SH-SY5Y (cell line): ENCODE measurements at regions not wholly inside any gene's neighbourhood (a gene's known extent, or its start where the extent isn't known, plus 50 kb on each side); places are given as distances from the start of the nearest gene placed in this dataset.

Source experiments
- GATA2 ChIP-seq: IDR thresholded peaks from 2 replicates; pipeline ENCODE4 v1.6.1; 2011; ENCODE audit warnings: mild to moderate bottlenecking, low read depth, low read length
- GATA3 ChIP-seq: IDR thresholded peaks from 2 replicates; pipeline ENCODE4 v1.6.1; 2011; ENCODE audit warnings: low read depth, mild to moderate bottlenecking, low read length, moderate library complexity

DNA sequence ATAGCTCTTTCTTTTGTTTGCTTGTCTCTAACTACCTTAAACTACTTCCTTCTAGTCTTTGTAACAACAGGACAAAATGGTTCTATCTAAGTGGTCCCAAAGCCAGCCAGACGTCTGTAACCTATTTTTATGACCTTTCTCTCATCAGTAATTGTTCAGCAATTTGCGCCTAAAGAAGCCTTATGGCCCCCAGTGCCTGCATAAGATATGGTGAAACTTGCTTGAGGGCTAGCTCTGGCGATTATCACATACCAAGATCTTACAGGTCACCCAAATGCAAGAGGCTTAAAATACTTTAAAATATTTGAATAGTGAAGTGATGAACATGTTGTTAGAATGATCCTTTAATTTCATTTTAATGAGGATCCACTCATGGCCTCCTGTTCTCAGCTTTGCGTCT lies 369.4 kb downstream of the SOX2 start:
- no peak for TF ChIP-seq GATA2
- no peak for TF ChIP-seq GATA3

GRCh38 chr3:182083112-182083511 lies 371.4 kb downstream of the SOX2 start:
- TF ChIP-seq GATA2 (no peak), GATA3 (no peak)

DNA sequence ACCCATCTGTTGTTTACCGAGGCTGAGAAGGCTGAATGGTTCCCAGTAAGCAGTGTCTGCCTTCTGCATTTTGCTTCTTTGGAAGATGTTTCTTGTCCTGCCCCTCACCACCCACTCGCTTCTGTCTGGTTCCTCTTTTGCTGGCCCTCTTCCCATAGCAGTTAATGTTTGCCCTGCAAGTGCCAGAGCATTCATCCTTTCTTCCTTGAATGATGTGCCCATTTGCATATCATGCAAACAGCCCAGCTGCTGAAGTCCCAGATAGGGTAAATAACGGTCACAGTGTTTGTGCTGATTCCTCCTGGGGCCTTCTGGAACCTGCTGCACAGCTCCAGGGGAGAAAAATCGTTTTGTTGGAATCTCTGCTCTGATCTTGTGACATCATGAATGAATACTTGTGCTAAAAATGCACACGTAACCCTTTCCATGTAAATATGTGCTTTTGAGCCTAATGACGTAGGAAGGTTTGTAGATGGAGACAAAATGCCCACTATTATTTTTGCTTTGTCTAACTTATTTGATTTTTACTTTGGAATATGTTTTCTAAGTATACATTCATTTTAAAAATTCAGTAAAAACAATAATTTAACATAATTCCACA lies 381.0 kb downstream of the SOX2 start:
- TF ChIP-seq GATA2: no peak

GRCh38 chr3:182094321-182094720 lies 382.6 kb downstream of the SOX2 start:
- TF ChIP-seq GATA2 (no peak), GATA3 (no peak)

DNA sequence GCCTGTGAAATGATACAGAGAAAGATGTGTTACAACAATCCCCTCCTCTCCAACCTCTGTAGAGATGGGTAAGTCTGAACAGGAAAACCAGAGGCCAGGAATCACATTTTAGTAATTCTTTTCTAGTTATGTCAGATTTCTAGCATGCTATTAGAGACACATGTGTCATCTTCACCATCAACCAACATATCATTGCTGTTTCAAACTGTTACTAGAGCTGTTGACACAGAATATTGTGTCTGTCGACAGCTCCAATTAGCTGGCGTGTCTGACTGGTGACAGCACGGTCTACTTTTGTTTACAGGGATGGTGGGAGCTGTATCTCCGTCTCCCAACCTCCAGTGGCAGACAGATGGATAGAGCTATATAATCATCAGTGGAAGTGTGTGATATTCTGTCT lies 393.2 kb downstream of the SOX2 start:
- TF ChIP-seq GATA2 (no peak), GATA3 (no peak)

DNA sequence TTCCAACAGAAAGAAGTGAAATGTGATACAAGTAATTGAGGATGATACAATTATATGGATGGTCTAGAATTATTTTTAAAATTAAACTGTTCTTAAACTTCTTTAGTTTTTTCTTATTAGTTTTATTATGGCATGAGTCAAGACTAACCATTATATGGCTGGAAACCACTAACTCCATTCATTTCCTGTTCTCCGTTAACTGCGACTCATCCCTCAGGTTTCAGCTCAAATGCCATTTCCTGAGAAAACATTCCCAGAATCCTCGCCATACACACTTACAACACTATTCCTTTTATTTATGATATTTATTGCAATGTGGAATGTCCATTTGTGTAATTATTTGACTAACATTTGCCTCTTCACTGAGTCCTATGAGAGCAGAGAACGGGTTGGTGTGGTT lies 394.1 kb downstream of the SOX2 start:
- no peak for TF ChIP-seq GATA2
- no peak for TF ChIP-seq GATA3

GRCh38 chr3:182108371-182108770 lies 396.6 kb downstream of the SOX2 start:
- no peak for TF ChIP-seq GATA2
- TF ChIP-seq GATA3: no peak

- no peak for TF ChIP-seq GATA2
- no peak for TF ChIP-seq GATA3
Observed at GRCh38 chr3:182111967-182112366, 400.2 kb downstream of the SOX2 start.

DNA sequence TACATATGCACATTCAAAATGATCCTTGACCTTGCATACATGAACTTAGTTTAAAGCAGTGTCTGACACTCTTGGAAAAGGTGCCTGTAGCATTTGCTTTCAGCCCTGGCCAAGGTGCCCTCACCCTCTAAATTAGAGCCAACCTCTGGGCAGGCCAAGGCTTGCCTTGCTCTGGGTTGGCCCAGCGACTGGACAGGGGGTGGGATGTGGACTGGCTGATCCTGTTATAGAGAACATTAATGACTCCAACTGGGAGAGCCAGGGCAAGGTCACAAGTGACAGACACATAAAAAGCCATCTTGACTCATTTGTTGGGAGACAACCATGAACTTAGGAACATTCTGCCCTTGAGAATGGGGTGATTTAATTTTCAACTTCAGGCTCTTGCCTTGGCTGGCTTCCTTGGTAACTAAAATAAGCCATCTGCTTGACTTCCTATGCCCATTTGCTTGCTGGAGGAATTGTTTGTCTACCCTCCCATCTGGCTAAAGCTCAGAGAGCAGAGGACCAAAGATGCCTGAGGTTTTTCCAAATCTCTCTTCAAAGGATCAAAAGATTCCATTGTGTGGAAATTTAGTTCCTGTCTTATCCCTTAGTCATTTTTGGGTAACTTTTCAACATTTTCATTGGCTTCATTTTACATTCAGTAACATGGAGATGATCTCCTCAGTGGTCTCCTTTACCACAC lies 403.7 kb downstream of the SOX2 start:
- no peak for TF ChIP-seq GATA3
- no peak for TF ChIP-seq GATA2

GRCh38 chr3:182116386-182116785 lies 404.7 kb downstream of the SOX2 start:
- TF ChIP-seq GATA2: no peak

GRCh38 chr3:182117131-182117530 lies 405.4 kb downstream of the SOX2 start:
- TF ChIP-seq GATA2 (no peak), GATA3 (no peak)

- TF ChIP-seq GATA2 (peak; percentile 72; the same call in 1 of the 2 replicates), GATA3 (no peak)
Observed at GRCh38 chr3:182117583-182117982, 405.9 kb downstream of the SOX2 start.

DNA sequence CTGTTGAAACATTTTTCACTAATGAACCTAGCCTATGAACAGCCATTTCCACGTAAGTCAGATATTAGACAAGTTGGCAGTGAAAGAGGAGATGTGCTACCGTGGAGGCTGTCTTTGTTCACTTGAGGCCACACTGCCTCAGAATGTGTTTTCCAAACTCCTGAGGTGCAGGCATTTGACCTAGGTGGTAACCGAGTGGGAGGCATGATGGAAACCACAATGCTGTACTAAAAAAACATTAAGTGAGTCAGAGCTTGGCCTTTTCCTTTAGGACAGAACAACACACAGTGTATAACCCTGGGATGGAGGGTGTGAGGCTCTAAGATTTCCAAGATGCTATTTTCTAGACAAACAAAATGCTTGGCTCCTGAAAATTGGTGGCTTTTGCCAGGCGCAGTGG lies 406.3 kb downstream of the SOX2 start:
- no peak for TF ChIP-seq GATA2
- no peak for TF ChIP-seq GATA3

- TF ChIP-seq GATA3 (no peak), GATA2 (no peak)
Observed at GRCh38 chr3:182121401-182121800, 409.7 kb downstream of the SOX2 start.

DNA sequence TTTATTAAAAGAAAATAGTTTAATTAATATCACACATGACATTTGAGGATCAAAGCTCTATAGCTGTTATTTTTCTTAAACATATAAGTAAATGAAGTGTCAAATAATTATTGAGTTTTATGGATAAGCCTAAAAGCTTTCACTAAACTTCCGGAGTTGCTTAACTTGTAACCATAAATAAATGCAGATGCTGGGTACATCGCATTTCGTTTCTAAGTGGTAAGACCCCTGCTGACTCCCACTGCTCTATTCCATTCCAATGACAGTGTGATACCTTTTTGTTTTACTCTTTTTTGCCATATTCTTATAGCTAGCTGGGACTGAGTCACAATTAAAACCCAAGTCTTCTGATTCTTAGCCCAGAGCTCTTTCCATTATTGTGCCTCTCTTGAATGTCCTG lies 411.1 kb downstream of the SOX2 start:
- TF ChIP-seq GATA2 (no peak), GATA3 (no peak)

- no peak for TF ChIP-seq GATA2
- no peak for TF ChIP-seq GATA3
Observed at GRCh38 chr3:182124187-182124586, 412.5 kb downstream of the SOX2 start.

- TF ChIP-seq GATA3: no peak
- TF ChIP-seq GATA2: no peak
Observed at GRCh38 chr3:182124716-182125115, 413.0 kb downstream of the SOX2 start.
